ENCODE measurements at regions not wholly inside any gene's neighbourhood (a gene's known extent, or its start where the extent isn't known, plus 50 kb on each side); places are given as distances from the start of the nearest gene placed in this dataset.
A peak's percentile ranks its signal among the peaks of the same experiment; 100 is the strongest.

GRCh38 chr4:136343340-136343739 is 1189.0 kb downstream of the PCDH18 start:
- Mint-ChIP-seq H3K36me3 (ENCODE audit: low read depth) (no peaks in the 10 kb centered on the region), H3K9me3 (peaks cover 5% of the 10 kb centered on the region)

GRCh38 chr4:136342666-136343065 is 1189.6 kb downstream of the PCDH18 start:
- Mint-ChIP-seq H3K36me3 (ENCODE audit: low read depth) (no peaks in the 10 kb centered on the region), H3K4me3 (no peak overlapping the region), H3K27me3 (ENCODE audit: low read depth, poor library complexity) (no peaks in the 10 kb centered on the region), H3K9me3 (peaks cover 5% of the 10 kb centered on the region), H3K4me1 (no peaks in the 10 kb centered on the region), H3K27ac (peak overlapping the region; percentile 30)
- no peak for TF ChIP-seq CTCF (IDR thresholded peaks at IDR 0.05)
- no peak for DNase-seq

More at GRCh38 chr4:136343340-136343739, 1189.0 kb downstream of the PCDH18 start:
- DNase-seq, result no peak
- no peak for TF ChIP-seq CTCF (IDR thresholded peaks at IDR 0.05)
- Mint-ChIP-seq H3K4me3 (no peak overlapping the region), H3K27ac (no peak overlapping the region), H3K27me3 (ENCODE audit: low read depth, poor library complexity) (no peaks in the 10 kb centered on the region), H3K4me1 (no peaks in the 10 kb centered on the region)

DNA sequence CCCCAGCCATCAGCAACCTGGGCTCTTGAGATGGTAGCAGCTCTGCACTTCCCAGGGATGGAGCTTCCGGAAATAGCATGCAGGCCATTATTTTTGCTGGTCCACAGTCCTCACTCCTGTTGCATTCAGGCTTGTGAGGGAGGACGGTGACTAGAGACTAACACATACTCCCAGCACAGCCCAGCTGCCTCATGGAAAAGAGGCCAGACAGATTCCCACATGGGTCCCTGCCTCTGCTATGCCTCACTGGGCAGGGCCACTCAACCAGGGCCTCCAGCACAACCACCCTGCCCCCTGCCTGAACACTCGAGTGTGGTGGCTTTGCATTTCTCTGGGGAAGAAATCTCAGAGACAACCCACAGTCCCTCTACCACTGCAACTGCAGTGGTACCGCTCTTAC is 1195.1 kb downstream of the PCDH18 start:
- no peak for TF ChIP-seq CTCF (IDR thresholded peaks at IDR 0.05)
- Mint-ChIP-seq H3K27me3 (ENCODE audit: low read depth, poor library complexity) (no peaks in the 10 kb centered on the region), H3K4me3 (no peak overlapping the region), H3K4me1 (no peaks in the 10 kb centered on the region), H3K36me3 (ENCODE audit: low read depth) (no peaks in the 10 kb centered on the region), H3K9me3 (no peaks in the 10 kb centered on the region), H3K27ac (no peak overlapping the region)
- DNase-seq, result peak; percentile 13

DNA sequence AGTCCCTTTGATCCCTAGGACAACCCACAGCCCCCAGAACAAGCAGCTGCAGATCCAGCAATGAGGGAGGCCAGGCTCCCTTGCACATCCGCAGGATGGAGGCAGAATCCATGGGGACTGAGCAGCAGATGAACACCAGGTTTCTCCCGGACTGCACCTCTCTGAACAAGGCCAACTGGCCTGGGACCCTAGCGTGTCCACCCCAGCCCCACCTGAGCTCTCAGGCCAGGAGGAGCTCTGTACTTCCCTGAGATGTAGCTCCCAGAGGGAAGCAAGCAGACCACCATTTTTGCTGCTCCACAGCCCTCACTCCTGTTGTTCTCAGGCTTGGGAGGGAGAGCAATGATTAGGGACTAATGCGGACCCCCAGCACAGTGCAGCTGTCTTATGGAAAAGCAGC is 1195.8 kb downstream of the PCDH18 start:
- H3K9me3 Mint-ChIP-seq, result no peaks in the 10 kb centered on the region
- no peaks in the 10 kb centered on the region for H3K36me3 Mint-ChIP-seq (ENCODE audit: low read depth)
- no peaks in the 10 kb centered on the region for H3K4me1 Mint-ChIP-seq
- TF ChIP-seq CTCF (IDR thresholded peaks at IDR 0.05), result no peak
- H3K27ac Mint-ChIP-seq, result no peak overlapping the region
- no peaks in the 10 kb centered on the region for H3K27me3 Mint-ChIP-seq (ENCODE audit: low read depth, poor library complexity)
- no peak for DNase-seq
- no peak overlapping the region for H3K4me3 Mint-ChIP-seq

DNA sequence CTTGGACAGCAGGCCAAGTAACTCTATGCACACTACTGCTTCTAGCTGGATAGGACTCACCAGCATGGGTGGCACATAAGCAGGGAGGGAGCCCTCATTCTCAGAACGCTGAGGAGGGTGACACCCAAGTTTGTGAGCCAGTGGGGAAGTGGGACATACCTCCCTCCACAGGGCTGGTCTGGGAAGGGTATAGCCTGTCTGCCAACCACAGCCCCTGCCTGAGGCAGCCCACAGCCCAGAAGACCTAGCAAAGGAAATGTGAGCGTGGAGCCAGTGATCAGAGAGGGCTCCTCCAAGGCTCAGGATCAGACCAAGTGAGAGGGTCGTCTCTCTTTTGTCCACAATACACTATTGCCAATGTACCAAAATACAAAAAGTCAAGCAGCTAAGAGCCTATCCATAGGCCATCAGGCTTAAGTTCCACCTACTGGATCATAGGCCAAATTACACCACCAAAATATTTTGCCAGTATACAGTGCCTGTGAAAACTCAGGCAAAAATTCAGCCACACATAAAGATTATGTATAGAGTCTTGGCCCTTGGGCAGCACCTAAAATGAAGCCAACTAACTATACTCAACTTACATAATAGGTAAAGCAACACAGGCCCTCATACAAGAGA is 1203.1 kb downstream of the PCDH18 start:
- TF ChIP-seq CTCF (IDR thresholded peaks at IDR 0.05), result peak; percentile 25
- no peaks in the 10 kb centered on the region for H3K27me3 Mint-ChIP-seq (ENCODE audit: low read depth, poor library complexity)
- H3K4me1 Mint-ChIP-seq, result peaks cover 13% of the 10 kb centered on the region
- H3K36me3 Mint-ChIP-seq (ENCODE audit: low read depth), result no peaks in the 10 kb centered on the region
- no peaks in the 10 kb centered on the region for H3K9me3 Mint-ChIP-seq
- no peak for DNase-seq
- H3K27ac Mint-ChIP-seq, result peak overlapping the region; percentile 24
- H3K4me3 Mint-ChIP-seq, result no peak overlapping the region

DNA sequence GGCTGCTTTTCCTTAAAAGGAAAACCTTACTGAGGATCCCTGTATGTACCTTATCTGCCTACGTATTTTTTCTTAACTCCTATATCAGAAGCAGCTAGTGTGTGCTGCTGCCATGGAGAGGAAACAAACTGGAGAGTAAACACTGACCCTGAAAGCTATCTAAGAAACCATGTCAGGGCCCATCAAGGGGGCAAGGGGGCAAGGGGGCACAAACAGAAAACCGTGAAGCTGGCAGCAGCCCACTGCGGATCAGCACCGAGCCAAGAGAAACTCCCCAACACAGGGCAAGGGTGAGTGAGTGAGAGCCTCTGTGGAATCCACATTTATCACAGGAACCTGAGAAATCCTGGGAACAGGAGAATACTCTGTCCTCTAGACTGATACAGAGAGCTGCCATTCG is 1204.2 kb downstream of the PCDH18 start:
- H3K4me1 Mint-ChIP-seq, result peaks cover 13% of the 10 kb centered on the region
- H3K36me3 Mint-ChIP-seq (ENCODE audit: low read depth), result no peaks in the 10 kb centered on the region
- H3K4me3 Mint-ChIP-seq, result no peak overlapping the region
- H3K27ac Mint-ChIP-seq, result peak overlapping the region; percentile 82
- TF ChIP-seq CTCF (IDR thresholded peaks at IDR 0.05), result no peak
- no peaks in the 10 kb centered on the region for H3K27me3 Mint-ChIP-seq (ENCODE audit: low read depth, poor library complexity)
- H3K9me3 Mint-ChIP-seq, result no peaks in the 10 kb centered on the region
- DNase-seq, result no peak

All from nephron progenitor cell (in vitro differentiated cells).